HCT116 (cell line): ENCODE measurements at regions not wholly inside any gene's neighbourhood (a gene's known extent, or its start where the extent isn't known, plus 50 kb on each side); places are given as distances from the start of the nearest gene placed in this dataset.

ENCODE experiments used
- CTCF ChIP-seq, 3 experiments: fragments of 200-600 bp in 1 of 3; sonication (generic) in 1 of 3; IDR thresholded peaks in 2 of 3; conservative IDR thresholded peaks in 1 of 3; 2 replicates each; pipeline ENCODE4 v1.5.1; 2012 to 2017; ENCODE audit warnings: low read depth in 2 of 3, low read length in 2 of 3, antibody characterized with exemption in 1 of 3, borderline replicate concordance in 1 of 3, control low read depth in 1 of 3, mild to moderate bottlenecking in 1 of 3, mixed read lengths in 1 of 3, mixed run types in 1 of 3, moderate library complexity in 1 of 3; ENCODE audit not compliant: insufficient read depth in 1 of 3
- POLR2A ChIP-seq: IDR thresholded peaks from 2 replicates; pipeline ENCODE4 v1.7.0; 2011; ENCODE audit warnings: borderline replicate concordance; ENCODE audit not compliant: insufficient read depth, insufficient read length; ENCODE audit errors: extremely low read depth
- POLR2AphosphoS5 ChIP-seq: IDR thresholded peaks from 2 replicates; pipeline ENCODE4 v1.6.1; 2011; ENCODE audit warnings: mild to moderate bottlenecking, low read depth, low read length, moderate library complexity
- TCF7L2 ChIP-seq: IDR thresholded peaks from 2 replicates; pipeline ENCODE4 v1.7.0; 2011; ENCODE audit warnings: borderline replicate concordance, inconsistent platforms; ENCODE audit not compliant: insufficient read depth, insufficient read length; ENCODE audit errors: extremely low read depth

- TF ChIP-seq CTCF (IDR thresholded peaks at IDR 0.05 in 2 of 3, conservative IDR thresholded peaks at IDR 0.05 in 1 of 3; ENCODE audit: borderline replicate concordance in 1 of 3, insufficient read depth in 1 of 3, low read depth in 2 of 3, low read length in 2 of 3) (no peak), POLR2A (no peak), POLR2AphosphoS5 (no peak), TCF7L2 (no peak)
These were observed 247.7 kb downstream of the TFEC start for GRCh38 chr7:115782696-115783490.
